Activated T-cell treated with anti-CD3 and anti-CD28 coated beads, Interleukin-2, amount 50 U/mL, for 4 hours (primary cell): ENCODE measurements at regions not wholly inside any gene's neighbourhood (a gene's known extent, or its start where the extent isn't known, plus 50 kb on each side); places are given as distances from the start of the nearest gene placed in this dataset.

ENCODE experiments used
- ATAC-seq, 2 donors: fragments of 200-7000 bp; cut with Tn5 transposase; one replicate each; pipeline ENCODE4 v1.10.0; 2021
- DNase-seq: peaks from one replicate; pipeline ENCODE4 v3.0.0-alpha.2; 2020
- H3K27me3 Mint-ChIP-seq: one replicate; pipeline ENCODE4 v1.8.0; 2021; ENCODE audit warnings: low read depth, mixed read lengths
- H3K36me3 Mint-ChIP-seq: one replicate; pipeline ENCODE4 v1.8.0; 2022; ENCODE audit warnings: mixed read lengths; ENCODE audit not compliant: insufficient read depth
- H3K4me1 Mint-ChIP-seq: one replicate; pipeline ENCODE4 v1.8.0; 2021; ENCODE audit warnings: low read depth, mixed read lengths
- H3K4me3 Mint-ChIP-seq: one replicate; pipeline ENCODE4 v1.8.0; 2021; ENCODE audit warnings: mild to moderate bottlenecking, moderate library complexity, mixed read lengths
- H3K9me3 Mint-ChIP-seq: one replicate; pipeline ENCODE4 v1.8.0; 2021; ENCODE audit warnings: mixed read lengths

- Mint-ChIP-seq H3K4me1 (no peaks in the 10 kb centered on the region), H3K4me3 (no peak overlapping the region), H3K9me3 (no peaks in the 10 kb centered on the region), H3K36me3 (no peaks in the 10 kb centered on the region), H3K27me3 (peaks cover 18% of the 10 kb centered on the region)
- ATAC-seq (no peak), DNase-seq (no peak)
Observed at GRCh38 chr1:36628804-36629203, 146.1 kb upstream of the CSF3R start.

GRCh38 chr1:36626435-36626834 is 143.7 kb upstream of the CSF3R start:
- Mint-ChIP-seq H3K27me3 (peaks cover 22% of the 10 kb centered on the region), H3K4me1 (peaks cover 4% of the 10 kb centered on the region), H3K9me3 (no peaks in the 10 kb centered on the region), H3K4me3 (no peak overlapping the region), H3K36me3 (no peaks in the 10 kb centered on the region)
- DNase-seq (no peak), ATAC-seq (no peak)

GRCh38 chr1:36625935-36626310 is 143.2 kb upstream of the CSF3R start:
- H3K27me3 Mint-ChIP-seq, result peaks cover 22% of the 10 kb centered on the region
- H3K36me3 Mint-ChIP-seq, result no peaks in the 10 kb centered on the region
- DNase-seq (no peak), ATAC-seq (no peak)
- no peak overlapping the region for H3K4me3 Mint-ChIP-seq
- peaks cover 4% of the 10 kb centered on the region for H3K4me1 Mint-ChIP-seq
- H3K9me3 Mint-ChIP-seq, result no peaks in the 10 kb centered on the region

- ATAC-seq (no peak), DNase-seq (no peak)
- Mint-ChIP-seq H3K27me3 (peaks cover 22% of the 10 kb centered on the region), H3K9me3 (no peaks in the 10 kb centered on the region), H3K36me3 (no peaks in the 10 kb centered on the region), H3K4me3 (no peak overlapping the region), H3K4me1 (peaks cover 4% of the 10 kb centered on the region)
Observed at GRCh38 chr1:36625253-36625934, 142.7 kb upstream of the CSF3R start.

DNA sequence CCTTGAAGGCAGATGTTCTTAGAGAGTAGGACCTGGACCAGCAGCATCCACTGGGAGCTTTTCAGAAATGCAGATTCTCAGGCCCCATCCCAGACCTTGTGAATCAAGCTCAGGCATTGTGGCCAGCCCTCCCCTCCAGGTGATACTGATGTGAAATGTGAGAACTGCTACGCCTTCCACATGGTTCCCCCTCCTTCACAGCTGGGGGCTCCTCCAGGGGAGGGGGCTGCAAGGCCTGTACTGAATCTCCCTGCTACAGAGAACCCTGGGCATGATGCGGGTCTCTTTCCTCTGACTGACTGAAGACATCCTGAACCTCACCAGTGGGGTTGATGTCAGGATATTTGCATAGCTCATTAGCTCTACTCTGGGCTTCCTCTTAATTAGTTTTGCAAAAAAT is 141.8 kb upstream of the CSF3R start:
- H3K4me1 Mint-ChIP-seq, result peaks cover 4% of the 10 kb centered on the region
- no peaks in the 10 kb centered on the region for H3K9me3 Mint-ChIP-seq
- no peaks in the 10 kb centered on the region for H3K36me3 Mint-ChIP-seq
- ATAC-seq, result no peak
- H3K4me3 Mint-ChIP-seq, result no peak overlapping the region
- H3K27me3 Mint-ChIP-seq, result peaks cover 22% of the 10 kb centered on the region
- no peak for DNase-seq

DNA sequence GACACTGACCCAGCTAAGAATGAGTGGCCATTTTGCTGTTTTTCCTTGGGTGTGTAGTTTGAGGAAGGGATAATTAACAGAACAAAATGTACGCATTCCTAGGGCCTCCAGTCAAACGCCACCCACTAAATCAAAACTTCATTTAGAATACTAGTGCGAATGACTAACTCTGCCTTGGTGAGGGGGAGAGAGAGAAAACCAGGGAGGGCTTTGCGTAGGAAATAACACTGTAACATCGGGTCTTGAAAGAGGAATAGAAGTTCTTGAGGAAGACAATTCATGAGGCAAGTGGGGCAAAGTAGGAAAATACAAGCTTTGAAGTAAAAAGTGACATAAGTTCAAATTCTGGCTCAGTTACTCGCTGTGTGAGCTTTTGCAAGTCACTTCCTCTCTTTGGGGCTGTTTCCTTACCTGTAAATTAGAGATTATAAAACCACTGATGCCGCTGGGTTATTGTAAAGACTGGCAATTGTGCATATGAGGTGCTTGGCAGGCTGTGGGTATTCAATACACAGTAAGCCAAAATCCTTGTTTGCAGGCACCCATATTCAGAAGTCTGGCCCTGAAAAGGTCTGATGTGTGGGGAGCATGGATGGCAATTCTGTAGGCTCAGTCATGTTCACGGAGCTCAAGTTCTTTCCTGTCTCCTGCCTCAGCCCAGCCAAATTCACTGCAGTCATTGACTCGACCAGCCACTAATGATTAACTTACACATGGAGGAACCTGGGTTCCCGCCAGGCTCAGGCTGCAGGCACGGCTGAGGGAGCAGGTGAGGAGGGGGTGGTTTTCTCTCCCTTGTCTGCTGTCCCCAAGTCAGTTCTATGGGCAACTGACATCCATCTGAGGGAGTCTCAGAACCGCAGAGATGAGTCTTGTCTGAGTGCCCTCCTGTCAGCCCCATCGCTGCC is 140.3 kb upstream of the CSF3R start:
- H3K4me1 Mint-ChIP-seq, result peaks cover 4% of the 10 kb centered on the region
- H3K36me3 Mint-ChIP-seq, result no peaks in the 10 kb centered on the region
- peaks cover 20% of the 10 kb centered on the region for H3K27me3 Mint-ChIP-seq
- no peaks in the 10 kb centered on the region for H3K9me3 Mint-ChIP-seq
- no peak for ATAC-seq
- H3K4me3 Mint-ChIP-seq, result no peak overlapping the region
- DNase-seq, result no peak

DNA sequence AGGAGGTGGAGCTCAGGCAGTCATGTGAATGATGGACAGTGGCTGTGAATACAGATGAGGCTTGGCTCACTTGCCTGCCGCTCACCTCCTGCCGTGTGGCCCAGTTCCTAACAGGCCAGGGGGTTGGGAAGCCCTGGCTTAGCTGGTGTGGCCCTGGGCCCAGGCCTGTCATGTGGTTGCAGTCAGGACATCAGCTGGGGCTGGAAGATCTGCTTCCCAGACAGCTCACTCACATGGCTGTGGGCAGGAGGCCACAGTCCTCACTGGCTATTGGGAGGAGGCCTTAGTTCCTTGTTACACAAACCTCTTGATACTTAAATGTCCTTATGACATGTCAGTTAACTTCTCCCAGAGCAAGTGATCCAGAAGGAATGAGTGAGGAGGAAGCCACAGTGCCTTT is 138.8 kb upstream of the CSF3R start:
- ATAC-seq (no peak), DNase-seq (no peak)
- no peak overlapping the region for H3K4me3 Mint-ChIP-seq
- peaks cover 4% of the 10 kb centered on the region for H3K4me1 Mint-ChIP-seq
- H3K9me3 Mint-ChIP-seq, result no peaks in the 10 kb centered on the region
- H3K36me3 Mint-ChIP-seq, result no peaks in the 10 kb centered on the region
- H3K27me3 Mint-ChIP-seq, result peaks cover 15% of the 10 kb centered on the region

GRCh38 chr1:36620142-36620541 is 137.4 kb upstream of the CSF3R start:
- no peak for ATAC-seq
- Mint-ChIP-seq H3K27me3 (peaks cover 8% of the 10 kb centered on the region), H3K4me3 (no peak overlapping the region), H3K4me1 (peaks cover 4% of the 10 kb centered on the region), H3K36me3 (no peaks in the 10 kb centered on the region), H3K9me3 (no peaks in the 10 kb centered on the region)
- no peak for DNase-seq

DNA sequence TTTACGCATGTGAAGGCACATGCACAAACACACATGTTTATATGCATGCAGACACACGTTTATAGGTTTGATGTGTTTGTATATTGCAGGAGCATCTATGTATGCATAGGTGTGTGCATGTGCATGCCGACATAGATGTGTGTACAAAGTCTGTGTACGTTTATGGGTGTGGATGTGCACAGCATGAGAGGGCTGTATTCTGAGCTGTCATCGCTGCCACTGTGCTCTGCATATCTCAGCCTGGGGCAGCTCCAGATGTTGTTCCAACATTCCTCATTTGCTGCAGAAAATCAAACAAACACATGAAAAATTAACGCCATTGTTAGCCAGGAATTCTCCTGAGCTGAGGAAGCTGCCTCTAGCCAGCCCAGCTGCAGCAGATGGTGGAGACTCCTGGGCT is 132.3 kb upstream of the CSF3R start:
- Mint-ChIP-seq H3K4me3 (no peak overlapping the region), H3K36me3 (no peaks in the 10 kb centered on the region), H3K9me3 (no peaks in the 10 kb centered on the region), H3K4me1 (no peaks in the 10 kb centered on the region), H3K27me3 (peaks cover 2% of the 10 kb centered on the region)
- DNase-seq (no peak), ATAC-seq (no peak)

DNA sequence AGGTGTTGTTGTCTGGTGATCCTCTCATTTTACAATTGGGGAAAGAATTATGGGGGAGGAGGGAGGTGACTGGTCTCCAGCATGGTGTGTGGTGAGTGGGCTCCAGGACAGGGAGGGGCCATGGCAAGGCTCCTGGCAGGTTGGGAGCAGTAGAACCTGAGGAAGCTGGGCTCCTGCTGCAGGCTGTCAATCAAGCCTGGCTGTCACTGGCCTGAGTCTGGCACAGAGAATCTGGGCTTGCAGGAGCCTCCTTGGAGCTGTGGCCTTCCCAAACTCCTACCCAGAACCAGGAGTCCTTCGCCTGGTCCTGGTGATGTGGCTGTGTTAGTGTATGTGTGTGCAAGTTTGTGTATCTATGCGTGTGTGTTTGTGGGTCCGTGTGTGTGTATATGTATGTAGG is 131.9 kb upstream of the CSF3R start:
- Mint-ChIP-seq H3K27me3 (peaks cover 2% of the 10 kb centered on the region), H3K4me1 (no peaks in the 10 kb centered on the region), H3K36me3 (no peaks in the 10 kb centered on the region), H3K4me3 (no peak overlapping the region), H3K9me3 (no peaks in the 10 kb centered on the region)
- no peak for DNase-seq
- ATAC-seq, result no peak

DNA sequence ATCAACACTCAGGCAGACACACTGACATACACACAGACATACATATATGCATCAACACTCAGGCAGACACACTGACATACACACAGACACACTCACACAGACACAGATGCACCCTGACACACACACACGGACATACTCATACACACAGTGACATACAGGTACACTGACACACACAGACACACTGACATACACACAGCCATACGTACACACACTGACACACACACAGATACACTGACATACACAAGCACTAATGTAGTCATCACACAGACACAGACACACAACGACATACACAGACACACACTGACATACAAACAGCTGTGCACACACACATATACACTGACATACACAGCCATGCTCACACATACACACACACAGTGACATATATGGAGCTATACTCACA is 131.0 kb upstream of the CSF3R start:
- no peaks in the 10 kb centered on the region for H3K36me3 Mint-ChIP-seq
- H3K4me1 Mint-ChIP-seq, result no peaks in the 10 kb centered on the region
- peaks cover 2% of the 10 kb centered on the region for H3K27me3 Mint-ChIP-seq
- no peak for DNase-seq
- H3K9me3 Mint-ChIP-seq, result no peaks in the 10 kb centered on the region
- ATAC-seq, result no peak
- no peak overlapping the region for H3K4me3 Mint-ChIP-seq

DNA sequence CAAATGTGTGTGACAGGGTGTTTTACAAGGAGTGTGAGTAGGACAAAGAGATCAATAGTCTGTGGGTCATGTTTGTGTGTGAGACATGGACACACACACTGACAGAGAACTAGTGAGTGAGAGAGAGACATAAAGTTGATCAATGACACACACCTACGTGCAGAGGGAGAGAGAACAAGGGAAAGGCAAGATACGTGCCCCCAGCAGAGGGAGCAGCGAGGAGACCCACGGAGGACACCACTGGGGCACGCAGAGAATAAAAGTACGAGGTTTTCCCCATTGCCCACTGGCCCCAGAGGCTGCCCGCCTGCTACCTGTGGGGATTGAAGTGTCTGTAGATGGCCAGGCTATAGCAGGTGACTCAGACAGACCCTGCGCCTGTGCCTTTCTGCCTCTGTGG is 130.2 kb upstream of the CSF3R start:
- Mint-ChIP-seq H3K9me3 (no peaks in the 10 kb centered on the region), H3K36me3 (no peaks in the 10 kb centered on the region), H3K4me3 (no peak overlapping the region), H3K4me1 (no peaks in the 10 kb centered on the region), H3K27me3 (peaks cover 2% of the 10 kb centered on the region)
- DNase-seq (no peak), ATAC-seq (no peak)

- H3K4me3 Mint-ChIP-seq, result no peak overlapping the region
- H3K4me1 Mint-ChIP-seq, result peaks cover 5% of the 10 kb centered on the region
- H3K9me3 Mint-ChIP-seq, result no peaks in the 10 kb centered on the region
- peaks cover 2% of the 10 kb centered on the region for H3K27me3 Mint-ChIP-seq
- H3K36me3 Mint-ChIP-seq, result no peaks in the 10 kb centered on the region
- ATAC-seq, result no peak
- DNase-seq, result no peak
Observed at GRCh38 chr1:36612121-36612520, 129.4 kb upstream of the CSF3R start.

DNA sequence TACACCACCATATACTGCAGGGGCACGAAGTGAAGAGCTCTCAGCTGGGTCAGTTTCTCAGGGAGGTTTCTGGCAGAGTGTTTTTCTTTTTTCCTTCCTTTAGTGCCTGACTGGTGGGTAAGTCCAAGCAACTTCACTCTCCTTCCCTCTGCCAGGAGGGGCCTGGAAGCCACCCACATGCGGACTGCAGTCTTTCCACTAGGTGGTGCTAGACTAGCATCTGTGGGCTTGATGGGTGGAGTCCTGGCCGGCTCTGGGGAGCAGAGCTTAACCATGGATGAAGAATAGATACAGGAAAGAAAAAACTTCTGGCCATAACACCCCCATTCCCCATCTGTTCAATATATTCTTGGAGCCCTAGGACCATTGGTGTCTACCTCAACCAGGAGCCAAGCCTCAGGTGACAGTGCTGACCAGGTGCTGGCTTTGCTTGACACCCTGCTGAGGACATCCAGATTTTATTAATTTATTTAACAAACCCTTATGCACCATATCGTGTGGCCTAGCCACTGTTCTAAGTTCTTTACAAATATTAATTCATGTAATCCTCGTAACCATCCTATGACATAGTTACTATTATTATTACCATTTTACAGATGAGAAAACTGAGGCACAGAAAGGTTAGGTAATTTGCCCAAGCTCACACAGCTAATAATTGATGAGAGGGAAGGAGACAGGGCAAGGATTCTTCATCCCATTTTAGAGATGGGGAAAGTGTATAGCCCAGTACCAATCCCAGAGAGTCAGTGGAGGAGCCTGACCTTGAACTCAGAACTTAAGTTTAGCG is 126.7 kb upstream of the CSF3R start:
- peaks cover 20% of the 10 kb centered on the region for H3K4me1 Mint-ChIP-seq
- no peaks in the 10 kb centered on the region for H3K9me3 Mint-ChIP-seq
- peak in 1 of 2 donors; percentile 54 for ATAC-seq
- H3K4me3 Mint-ChIP-seq, result no peak overlapping the region
- H3K27me3 Mint-ChIP-seq, result peaks cover 2% of the 10 kb centered on the region
- H3K36me3 Mint-ChIP-seq, result no peaks in the 10 kb centered on the region
- DNase-seq, result no peak
